GM12878 (cell line): ENCODE measurements at regions not wholly inside any gene's neighbourhood (a gene's known extent, or its start where the extent isn't known, plus 50 kb on each side); places are given as distances from the start of the nearest gene placed in this dataset.

Experiments
- ATAC-seq: fragments of 200-7000 bp; cut with Tn5 transposase; 3 replicates; pipeline ENCODE4 v1.9.1; 2020; ENCODE audit warnings: mild to moderate bottlenecking, moderate library complexity
- BruUV-seq: library from RNA; stranded (reverse); fragments of 400-500 nt; replicated peaks from 2 replicates; lab custom pipeline; 2021; lab: Mats Ljungman, UMichigan
- CTCF ChIA-PET: fragments of 300-600 bp; sonication (Branson Sonifier 250); formaldehyde crosslinking; extraction: SDS; loops from one replicate; lab custom pipeline; 2021; ENCODE audit warnings: inconsistent platforms; lab: Yijun Ruan, JAX
- POLR2A ChIA-PET: fragments of 350-600 bp; formaldehyde crosslinking; extraction: SDS; loops from one replicate; lab custom pipeline; 2021; ENCODE audit warnings: inconsistent platforms; lab: Charles Lee
- RAD21 ChIA-PET: fragments of 300-600 bp; sonication (Branson Sonifier 250); formaldehyde crosslinking; loops from one replicate; lab custom pipeline; 2023; ENCODE audit warnings: antibody characterized with exemption; ENCODE audit not compliant: unreplicated experiment; lab: Charles Lee
- SMC1A ChIA-PET: fragments of 300-600 bp; sonication (Branson Sonifier 250); formaldehyde crosslinking; loops from one replicate; lab custom pipeline; 2023; ENCODE audit not compliant: unreplicated experiment, uncharacterized antibody; lab: Charles Lee
- DNase-seq: peaks from one replicate; pipeline ENCODE4 v3.0.0-alpha.2; 2011; ENCODE audit warnings: low read depth, low spot score
- FAIRE-seq: peaks from 3 replicates; lab custom pipeline; 2011; peaks lifted over from hg19 to GRCh38; lab: Jason Lieb, UNC
- H2AFZ ChIP-seq: 2 replicates; pipeline ENCODE4 v1.6.0; 2011; ENCODE audit warnings: low read depth, low read length, control low read depth; ENCODE audit not compliant: control insufficient read depth
- H3K27ac ChIP-seq: 2 replicates; pipeline ENCODE4 v1.5.1; 2011; ENCODE audit warnings: control low read depth; ENCODE audit not compliant: control insufficient read depth, insufficient read depth
- H3K27me3 ChIP-seq, 2 experiments: replicated peaks in 1 of 2; 2 replicates each; pipeline versions ENCODE4 v1.6.0 to v1.6.1; 2011; ENCODE audit warnings: low read length in 1 of 2; ENCODE audit not compliant: control insufficient read depth in 2 of 2, insufficient read depth in 2 of 2
- H3K36me3 ChIP-seq, 2 experiments: 2 replicates each; pipeline ENCODE4 v1.5.1; 2011; ENCODE audit warnings: low read length in 1 of 2; ENCODE audit not compliant: control insufficient read depth in 2 of 2, insufficient read depth in 2 of 2
- H3K4me1 ChIP-seq: 2 replicates; pipeline ENCODE4 v1.6.1; 2011; ENCODE audit warnings: mild to moderate bottlenecking, low read length, moderate library complexity, mixed read lengths; ENCODE audit not compliant: control insufficient read depth, insufficient read depth
- H3K4me2 ChIP-seq: 2 replicates; pipeline ENCODE4 v1.6.0; 2011; ENCODE audit warnings: control low read depth; ENCODE audit not compliant: control insufficient read depth, insufficient read depth
- H3K4me3 ChIP-seq: fragments of 200-600 bp; sonication (generic); 2 replicates; pipeline ENCODE4 v1.5.1; 2016
- H3K79me2 ChIP-seq: 2 replicates; pipeline ENCODE4 v1.6.0; 2011; ENCODE audit warnings: low read length; ENCODE audit not compliant: control insufficient read depth, insufficient read depth
- H3K9ac ChIP-seq: 2 replicates; pipeline ENCODE4 v1.8.0; 2011; ENCODE audit warnings: low read length, control low read depth, mixed read lengths; ENCODE audit not compliant: control insufficient read depth, insufficient read depth
- H3K9me3 ChIP-seq: replicated peaks from 3 replicates; pipeline ENCODE4 v1.5.1; 2011; ENCODE audit warnings: mild to moderate bottlenecking, low read length; ENCODE audit not compliant: control insufficient read depth, insufficient read depth
- H4K20me1 ChIP-seq: 2 replicates; pipeline ENCODE4 v1.6.0; 2011; ENCODE audit not compliant: control insufficient read depth, insufficient read depth
- HDGF ChIP-seq: fragments of 450-650 bp; IDR thresholded peaks from 2 replicates; pipeline ENCODE4 v1.6.1; 2016; ENCODE audit warnings: antibody characterized with exemption
- IKZF1 ChIP-seq: fragments of 450-650 bp; conservative IDR thresholded peaks from 2 replicates; pipeline ENCODE4 v1.6.1; 2017; ENCODE audit warnings: antibody characterized with exemption, mild to moderate bottlenecking
- JUND ChIP-seq: IDR thresholded peaks from 2 replicates; pipeline ENCODE4 v1.6.1; 2012; ENCODE audit warnings: low read depth, mild to moderate bottlenecking, low read length, improper control_type of control experiment, moderate library complexity
- KDM1A ChIP-seq: fragments of 200-600 bp; sonication (generic); IDR thresholded peaks from 2 replicates; pipeline ENCODE4 v1.6.1; 2016; ENCODE audit warnings: borderline replicate concordance
- NFYA ChIP-seq: IDR thresholded peaks from 2 replicates; pipeline ENCODE4 v1.6.1; 2011; ENCODE audit warnings: low read depth, mild to moderate bottlenecking, low read length, improper control_type of control experiment, borderline replicate concordance
- NFYB ChIP-seq: IDR thresholded peaks from 2 replicates; pipeline ENCODE4 v1.6.1; 2011; ENCODE audit warnings: low read depth, mild to moderate bottlenecking, low read length, improper control_type of control experiment, moderate library complexity; ENCODE audit not compliant: insufficient read depth
- POLR2AphosphoS5 ChIP-seq: IDR thresholded peaks from 2 replicates; pipeline ENCODE4 v1.6.1; 2011; ENCODE audit warnings: mild to moderate bottlenecking, low read length, inconsistent platforms
- RAD51 ChIP-seq: fragments of 450-650 bp; IDR thresholded peaks from 2 replicates; pipeline ENCODE4 v1.6.1; 2016; ENCODE audit warnings: moderate library complexity, mild to moderate bottlenecking, inconsistent platforms
- RB1 ChIP-seq: fragments of 450-650 bp; formaldehyde crosslinking; IDR thresholded peaks from 2 replicates; pipeline ENCODE4 v1.6.1; 2017; ENCODE audit warnings: mild to moderate bottlenecking, borderline replicate concordance
- SUZ12 ChIP-seq: fragments of 200-600 bp; sonication (generic); IDR thresholded peaks from one replicate; pipeline ENCODE4 v1.6.1; 2018; ENCODE audit warnings: antibody characterized with exemption, mild to moderate bottlenecking; ENCODE audit not compliant: unreplicated experiment
- WGBS: methylation state at CpG from one replicate; pipeline ENCODE4 v1.1.6; 2016; ENCODE audit warnings: low lambda C conversion rate; ENCODE audit not compliant: insufficient replicate concordance, insufficient coverage; ENCODE audit errors: missing lambda C conversion rate; 5-methylcytosine and 5-hydroxymethylcytosine counted together
- in situ Hi-C: fragments of 300-500 bp; cut with MboI; formaldehyde crosslinking; loops from 9 replicates; pipeline ENCODE4 v1.14.3; 2018; ENCODE audit warnings: mixed read lengths
- intact Hi-C: fragments of 100-400 bp; cut with micrococcal nuclease; formaldehyde crosslinking; loops from one replicate; pipeline ENCODE4 v1.14.2; 2022; ENCODE audit not compliant: unreplicated experiment
- TF ChIP-seq, protein P1 (sequence below): fragments of 450-650 bp; IDR thresholded peaks from 2 replicates; pipeline ENCODE4 v1.6.1; 2017; ENCODE audit warnings: mild to moderate bottlenecking
- TF ChIP-seq, protein P2 (sequence below): IDR thresholded peaks from 2 replicates; pipeline ENCODE4 v1.6.1; 2011; ENCODE audit warnings: borderline replicate concordance, low read depth, mild to moderate bottlenecking, moderate library complexity, low read length; ENCODE audit not compliant: insufficient read depth, poor library complexity, severe bottlenecking

DNA sequence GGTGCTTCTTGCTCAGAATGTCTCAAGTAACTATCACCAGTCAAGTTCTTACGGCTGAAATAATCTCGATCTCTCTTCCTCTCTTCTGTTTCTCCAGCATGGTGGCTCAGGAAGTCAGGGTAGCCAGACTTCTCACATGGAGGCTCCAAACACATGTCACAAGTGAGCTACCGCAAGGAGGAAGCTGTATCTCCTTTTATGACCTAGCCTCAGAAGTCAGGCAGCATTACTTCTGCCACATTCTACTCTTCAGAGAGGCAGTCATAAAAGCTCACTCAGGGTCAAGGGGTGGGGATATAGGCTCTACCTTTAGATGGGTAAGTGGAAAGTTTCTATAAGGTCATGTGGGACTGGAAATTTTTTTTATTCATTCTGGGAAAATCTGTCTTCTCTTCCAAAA lies 86.6 kb upstream of the NEO1 start:
- H3K4me3 ChIP-seq, result no peak overlapping the region
- no peaks in the 10 kb centered on the region for H4K20me1 ChIP-seq
- ATAC-seq (no peak), FAIRE-seq (no peak), DNase-seq (no peak)
- ChIA-PET CTCF (no interaction called here), RAD21 (no interaction called here), POLR2A (no interaction called here), SMC1A (no interaction called here)
- in situ Hi-C loops (no loop called here), intact Hi-C loops (no loop called here)
- H3K9me3 ChIP-seq, result no peaks in the 10 kb centered on the region
- no peak overlapping the region for H2AFZ ChIP-seq
- H3K27ac ChIP-seq, result no peak overlapping the region
- H3K9ac ChIP-seq, result no peak overlapping the region
- WGBS, result 74% methylated on average over 3 of the region's 3 CpGs
- H3K4me2 ChIP-seq, result no peak overlapping the region
- no peaks in the 10 kb centered on the region for H3K4me1 ChIP-seq
- no peak for TF ChIP-seq IKZF1
- TF ChIP-seq NFYA, result no peak
- TF ChIP-seq SUZ12, result no peak
- no peaks in the 10 kb centered on the region for H3K79me2 ChIP-seq
- no peaks in the 10 kb centered on the region; a peak in 1 of 4 replicates for H3K27me3 ChIP-seq
- H3K36me3 ChIP-seq, result no peaks in the 10 kb centered on the region
- no TSS peak for BruUV-seq

DNA sequence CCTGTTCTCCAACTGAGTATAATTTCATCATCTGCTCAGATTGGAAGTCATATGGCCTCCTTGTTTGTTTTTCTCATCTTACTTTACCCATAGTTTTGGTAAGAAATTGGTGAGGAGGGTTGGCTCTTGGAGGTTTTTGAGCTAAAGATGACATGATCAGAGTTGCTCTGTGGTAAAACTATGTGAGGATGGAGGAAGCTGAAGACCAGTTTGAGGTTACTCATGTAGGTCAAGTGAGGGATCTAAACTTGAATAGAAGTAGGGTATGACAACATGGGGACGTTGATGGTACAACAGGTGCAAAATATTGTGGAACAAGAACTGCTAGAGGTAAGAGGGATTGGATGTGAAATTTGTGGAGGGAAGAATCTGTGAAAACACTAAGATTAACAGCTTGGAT lies 87.7 kb upstream of the NEO1 start:
- SMC1A ChIA-PET, result no interaction called here
- WGBS, result 0% methylated on average over 1 of the region's 1 CpG
- Histone ChIP-seq H3K4me1 (no peaks in the 10 kb centered on the region), H3K36me3 (no peaks in the 10 kb centered on the region), H3K27me3 (no peaks in the 10 kb centered on the region; a peak in 1 of 4 replicates), H2AFZ (no peak overlapping the region), H3K9ac (no peak overlapping the region), H3K4me2 (no peak overlapping the region), H3K4me3 (no peak overlapping the region), H3K9me3 (no peaks in the 10 kb centered on the region), H3K79me2 (no peaks in the 10 kb centered on the region), H4K20me1 (no peaks in the 10 kb centered on the region), H3K27ac (no peak overlapping the region)
- BruUV-seq, result no TSS peak
- intact Hi-C loops (no loop called here), in situ Hi-C loops (no loop called here)
- no peak for FAIRE-seq
- RAD21 ChIA-PET, result no interaction called here
- CTCF ChIA-PET, result no interaction called here
- POLR2A ChIA-PET, result no interaction called here
- no peak for ATAC-seq
- DNase-seq, result no peak
- TF ChIP-seq, protein P1, sequence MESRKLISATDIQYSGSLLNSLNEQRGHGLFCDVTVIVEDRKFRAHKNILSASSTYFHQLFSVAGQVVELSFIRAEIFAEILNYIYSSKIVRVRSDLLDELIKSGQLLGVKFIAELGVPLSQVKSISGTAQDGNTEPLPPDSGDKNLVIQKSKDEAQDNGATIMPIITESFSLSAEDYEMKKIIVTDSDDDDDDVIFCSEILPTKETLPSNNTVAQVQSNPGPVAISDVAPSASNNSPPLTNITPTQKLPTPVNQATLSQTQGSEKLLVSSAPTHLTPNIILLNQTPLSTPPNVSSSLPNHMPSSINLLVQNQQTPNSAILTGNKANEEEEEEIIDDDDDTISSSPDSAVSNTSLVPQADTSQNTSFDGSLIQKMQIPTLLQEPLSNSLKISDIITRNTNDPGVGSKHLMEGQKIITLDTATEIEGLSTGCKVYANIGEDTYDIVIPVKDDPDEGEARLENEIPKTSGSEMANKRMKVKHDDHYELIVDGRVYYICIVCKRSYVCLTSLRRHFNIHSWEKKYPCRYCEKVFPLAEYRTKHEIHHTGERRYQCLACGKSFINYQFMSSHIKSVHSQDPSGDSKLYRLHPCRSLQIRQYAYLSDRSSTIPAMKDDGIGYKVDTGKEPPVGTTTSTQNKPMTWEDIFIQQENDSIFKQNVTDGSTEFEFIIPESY, result no peak
- TF ChIP-seq, protein P2, sequence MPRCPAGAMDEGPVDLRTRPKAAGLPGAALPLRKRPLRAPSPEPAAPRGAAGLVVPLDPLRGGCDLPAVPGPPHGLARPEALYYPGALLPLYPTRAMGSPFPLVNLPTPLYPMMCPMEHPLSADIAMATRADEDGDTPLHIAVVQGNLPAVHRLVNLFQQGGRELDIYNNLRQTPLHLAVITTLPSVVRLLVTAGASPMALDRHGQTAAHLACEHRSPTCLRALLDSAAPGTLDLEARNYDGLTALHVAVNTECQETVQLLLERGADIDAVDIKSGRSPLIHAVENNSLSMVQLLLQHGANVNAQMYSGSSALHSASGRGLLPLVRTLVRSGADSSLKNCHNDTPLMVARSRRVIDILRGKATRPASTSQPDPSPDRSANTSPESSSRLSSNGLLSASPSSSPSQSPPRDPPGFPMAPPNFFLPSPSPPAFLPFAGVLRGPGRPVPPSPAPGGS, result no peak
- TF ChIP-seq JUND, result no peak
- TF ChIP-seq POLR2AphosphoS5, result no peak
- TF ChIP-seq RB1, result no peak
- TF ChIP-seq HDGF, result no peak
- no peak for TF ChIP-seq KDM1A
- no peak for TF ChIP-seq RAD51
- TF ChIP-seq NFYB, result no peak
